ENCODE measurements at regions not wholly inside any gene's neighbourhood (a gene's known extent, or its start where the extent isn't known, plus 50 kb on each side); places are given as distances from the start of the nearest gene placed in this dataset.

DNA sequence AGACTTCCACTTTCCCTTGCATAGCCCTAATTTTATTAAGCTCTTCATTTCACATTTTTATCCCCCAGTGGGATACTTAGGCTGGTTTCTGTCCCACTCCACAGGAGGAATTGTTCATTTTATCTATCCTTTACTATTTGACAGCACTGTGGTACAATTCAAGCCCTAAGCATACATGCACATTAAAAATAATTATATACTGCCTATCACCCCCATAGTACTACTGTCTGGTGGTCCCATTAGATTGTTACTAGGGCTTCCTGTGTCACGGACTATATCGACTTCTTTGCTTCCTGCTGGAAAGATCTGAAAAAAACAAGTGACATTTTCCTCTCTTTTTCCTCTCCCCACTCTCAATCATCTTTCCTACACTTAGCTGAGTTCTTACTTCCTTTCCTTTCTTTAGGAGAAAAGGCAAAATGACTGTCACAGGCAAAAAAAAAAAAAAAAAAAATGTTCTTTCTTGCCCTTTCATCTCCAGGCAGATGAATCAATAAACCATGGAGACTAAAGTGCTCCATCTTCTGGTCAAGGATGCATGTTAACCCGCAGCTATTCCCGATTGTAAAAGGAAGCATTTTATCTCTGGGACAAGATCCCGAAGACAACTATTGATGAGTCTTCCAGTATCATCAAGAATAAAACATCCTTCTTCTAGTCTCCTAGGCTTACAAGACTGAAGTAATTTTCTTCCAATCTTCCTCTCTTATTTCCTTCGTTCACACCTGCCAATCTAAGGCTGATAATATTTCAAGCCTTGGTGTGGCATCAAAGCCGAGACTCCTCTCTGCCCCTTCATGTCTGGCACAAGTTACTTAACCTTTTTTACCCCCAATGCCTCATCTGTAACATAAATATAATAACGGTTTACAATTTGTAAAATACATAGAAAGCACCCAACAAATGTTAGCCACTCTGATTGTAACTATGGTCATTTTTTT, 94.4 kb upstream of the PLEKHG7 start:
- Mint-ChIP-seq H3K4me3 (no peak overlapping the region), H3K27me3 (no peaks in the 10 kb centered on the region)

DNA sequence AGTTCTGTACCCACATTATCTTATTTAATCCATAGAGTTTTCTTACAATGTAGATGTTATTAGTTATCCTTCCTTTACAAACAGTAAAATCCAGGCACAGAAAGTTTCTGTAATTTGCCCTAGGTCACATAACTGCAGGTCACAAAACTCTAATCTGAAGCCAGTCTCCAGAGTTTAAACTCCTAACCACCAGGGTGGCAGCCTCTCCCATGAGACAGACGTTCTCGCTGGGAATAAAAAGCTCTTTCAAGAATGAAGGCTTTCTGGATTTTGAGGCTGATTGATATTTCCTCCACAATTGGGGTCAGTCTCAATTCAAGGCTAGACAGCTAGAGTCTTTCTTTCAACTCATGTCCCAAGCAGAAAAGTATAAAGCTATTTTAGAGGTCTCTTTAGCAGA, 95.8 kb upstream of the PLEKHG7 start:
- Mint-ChIP-seq H3K27me3 (no peaks in the 10 kb centered on the region), H3K4me3 (no peak overlapping the region), H3K27ac (no peak overlapping the region), H3K36me3 (peaks cover 2% of the 10 kb centered on the region), H3K4me1 (ENCODE audit: low read depth) (peaks cover 33% of the 10 kb centered on the region), H3K9me3 (peaks cover 3% of the 10 kb centered on the region)
- ChIA-PET CTCF (interaction anchor here (1.3 to 1.4 kb wide), 2 partner anchors 101 to 104 kb away, joined by 4 to 6 read pairs; no protein-coding TSS in a partner anchor), POLR2A (no interaction called here)
- DNase-seq = no peak
- intact Hi-C loops (cut with micrococcal nuclease) = no loop called here

More for the DNA sequence above, 94.4 kb upstream of the PLEKHG7 start:
- intact Hi-C loops (cut with micrococcal nuclease) = loop anchor here (1.0 kb wide), 1 partner anchor 38 kb away; no protein-coding TSS in a partner anchor
- H3K9me3 Mint-ChIP-seq = no peaks in the 10 kb centered on the region
- H3K36me3 Mint-ChIP-seq = no peaks in the 10 kb centered on the region
- peaks cover 27% of the 10 kb centered on the region for H3K4me1 Mint-ChIP-seq (ENCODE audit: low read depth)
- POLR2A ChIA-PET = interaction anchor here (1.1 kb wide), 1 partner anchor 463 kb away, joined by 3 read pairs; the partner anchor contains the start of gene BTG1
- H3K27ac Mint-ChIP-seq = peak overlapping the region; percentile 28
- CTCF ChIA-PET = interaction anchor here (0.6 to 1.7 kb wide), 9 partner anchors 10 to 530 kb away, joined by 3 to 6 read pairs (median 3); no protein-coding TSS in a partner anchor
- no peak for DNase-seq

DNA sequence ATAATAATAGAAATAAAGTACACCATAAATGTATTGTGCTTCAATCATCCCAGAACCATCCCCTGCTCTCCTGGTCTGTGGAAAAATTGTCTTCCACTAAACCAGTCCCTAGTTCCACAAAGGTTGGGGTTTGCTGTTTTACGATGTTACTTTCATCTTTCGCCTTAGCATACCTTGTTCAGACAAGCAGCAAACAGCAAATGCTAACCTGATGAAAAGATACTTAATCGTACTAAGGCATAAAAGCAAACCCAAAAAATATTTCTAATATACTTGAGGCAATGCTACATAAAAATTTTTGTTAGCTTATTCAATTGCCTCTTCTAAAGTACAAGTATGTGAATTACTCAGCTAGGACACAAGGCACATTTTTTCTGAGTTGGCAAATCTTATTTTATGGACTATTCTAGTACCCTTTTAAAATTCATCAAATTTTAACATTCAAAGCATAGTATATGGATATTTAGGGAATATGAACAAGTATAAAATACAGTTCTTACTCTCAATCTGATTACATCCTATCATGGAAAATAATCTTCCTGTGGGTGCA, 97.1 kb upstream of the PLEKHG7 start:
- Mint-ChIP-seq H3K4me1 (ENCODE audit: low read depth) (peaks cover 37% of the 10 kb centered on the region), H3K4me3 (no peak overlapping the region), H3K36me3 (peaks cover 10% of the 10 kb centered on the region), H3K27me3 (no peaks in the 10 kb centered on the region), H3K27ac (no peak overlapping the region), H3K9me3 (peaks cover 14% of the 10 kb centered on the region)
- DNase-seq = no peak
- CTCF ChIA-PET = interaction anchor here (0.6 to 0.9 kb wide), 3 partner anchors 30 to 103 kb away, joined by 3 to 4 read pairs (median 3); no protein-coding TSS in a partner anchor
- POLR2A ChIA-PET = interaction anchor here (0.7 kb wide), 1 partner anchor 19 kb away, joined by 3 read pairs; no protein-coding TSS in a partner anchor
- intact Hi-C loops (cut with micrococcal nuclease) = loop anchor here (2.0 kb wide), 1 partner anchor 43 kb away; no protein-coding TSS in a partner anchor

DNA sequence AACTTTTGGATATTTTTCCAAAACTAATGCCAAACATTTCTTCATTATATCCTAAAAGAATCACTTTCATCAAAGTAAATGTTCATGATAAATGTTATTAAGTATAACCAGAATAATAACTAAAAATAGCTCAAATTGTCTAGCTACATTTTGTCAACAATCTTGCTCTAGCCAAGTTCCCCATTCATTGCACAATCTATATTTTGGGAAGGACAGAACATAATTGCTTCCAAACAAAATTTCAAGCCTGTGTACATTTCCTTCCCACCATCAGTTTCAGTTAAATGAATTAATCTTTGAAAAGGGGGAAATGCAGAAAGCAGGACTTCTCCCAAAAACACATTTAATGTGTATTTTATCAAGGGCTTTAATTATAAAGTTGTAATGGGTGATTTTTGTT, 98.0 kb upstream of the PLEKHG7 start:
- Mint-ChIP-seq H3K9me3 (peaks cover 24% of the 10 kb centered on the region), H3K4me3 (no peak overlapping the region), H3K27ac (peak overlapping the region; percentile 25), H3K27me3 (no peaks in the 10 kb centered on the region), H3K36me3 (peaks cover 16% of the 10 kb centered on the region), H3K4me1 (ENCODE audit: low read depth) (peaks cover 37% of the 10 kb centered on the region)
- intact Hi-C loops (cut with micrococcal nuclease) = loop anchor here (1.0 to 2.0 kb wide), 3 partner anchors 10 to 134 kb away; no protein-coding TSS in a partner anchor
- POLR2A ChIA-PET = interaction anchor here (0.6 to 1.1 kb wide), 3 partner anchors 8 to 147 kb away, joined by 3 read pairs; no protein-coding TSS in a partner anchor
- CTCF ChIA-PET = interaction anchor here (1.4 kb wide), 1 partner anchor 101 kb away, joined by 4 read pairs; no protein-coding TSS in a partner anchor
- DNase-seq = no peak

DNA sequence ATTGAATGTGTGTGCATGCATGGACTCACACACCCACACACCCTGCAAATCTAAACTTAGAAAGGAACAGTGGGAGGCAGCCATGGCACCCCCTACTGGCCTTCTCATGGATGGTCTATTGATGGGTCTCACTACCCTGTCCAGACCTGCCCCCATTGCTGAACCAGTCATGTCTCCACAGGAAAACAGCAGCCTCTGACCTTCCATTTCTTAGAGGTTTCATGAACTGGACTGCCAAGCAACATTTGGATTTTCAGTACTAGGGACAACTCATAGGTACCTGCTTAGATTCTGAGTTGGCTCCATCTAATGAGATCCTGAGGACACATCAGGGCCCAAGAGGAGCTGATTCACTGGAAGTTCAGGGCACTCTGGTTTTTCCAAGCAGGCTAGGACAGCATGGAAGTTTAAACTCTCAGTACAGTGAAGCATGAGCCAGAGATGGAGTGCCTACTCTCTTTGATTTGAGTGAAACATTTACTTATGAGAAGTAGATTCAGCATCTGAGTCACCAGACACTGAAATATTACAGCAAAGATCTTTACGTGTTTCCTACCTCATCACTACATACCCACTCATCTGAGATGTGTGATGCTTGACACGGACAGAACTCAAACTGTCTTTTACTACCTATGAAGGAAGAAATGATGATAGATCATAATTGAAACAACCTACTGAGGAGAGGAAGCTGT, 98.9 kb upstream of the PLEKHG7 start:
- Mint-ChIP-seq H3K9me3 (peaks cover 33% of the 10 kb centered on the region), H3K36me3 (peaks cover 25% of the 10 kb centered on the region), H3K27me3 (no peaks in the 10 kb centered on the region), H3K4me1 (ENCODE audit: low read depth) (peaks cover 41% of the 10 kb centered on the region), H3K27ac (peak overlapping the region; percentile 93), H3K4me3 (no peak overlapping the region)
- POLR2A ChIA-PET = interaction anchor here (0.6 to 1.1 kb wide), 3 partner anchors 9 to 148 kb away, joined by 3 read pairs; no protein-coding TSS in a partner anchor
- peak; percentile 31 for DNase-seq
- intact Hi-C loops (cut with micrococcal nuclease) = loop anchor here (1.0 to 2.0 kb wide), 3 partner anchors 10 to 134 kb away; no protein-coding TSS in a partner anchor
- CTCF ChIA-PET = interaction anchor here (1.4 kb wide), 1 partner anchor 101 kb away, joined by 4 read pairs; no protein-coding TSS in a partner anchor

DNA sequence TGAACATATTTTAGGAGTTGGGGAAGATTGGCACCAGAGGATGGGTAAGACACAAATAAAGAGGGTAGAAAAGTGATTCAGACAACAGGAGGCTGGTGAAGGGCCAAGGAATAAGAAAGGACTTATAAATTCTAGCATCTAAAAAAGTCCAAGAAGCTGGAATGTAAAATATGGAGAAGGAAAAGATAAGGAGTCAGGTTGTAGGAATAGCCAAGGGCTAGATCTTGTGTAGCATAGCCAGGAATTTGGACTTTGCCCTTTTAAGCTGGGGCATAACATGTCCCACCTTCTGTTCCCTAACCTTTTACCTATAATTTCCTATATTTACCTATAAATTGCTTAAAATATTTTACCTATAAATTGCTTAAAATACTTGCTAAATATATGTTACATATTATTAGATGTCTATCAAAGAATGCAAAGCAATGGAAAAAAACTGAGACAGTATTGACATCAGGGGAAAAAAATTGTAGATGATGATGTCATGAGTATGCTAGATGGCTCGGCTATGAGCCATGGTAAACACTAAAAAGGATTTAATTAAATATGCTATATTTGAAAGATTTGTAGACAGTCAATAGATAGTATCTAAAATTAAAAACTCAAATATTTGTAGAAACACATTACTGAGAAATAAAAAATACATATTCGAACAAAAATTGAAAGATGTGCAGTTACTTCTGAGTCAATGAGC, 99.7 kb upstream of the PLEKHG7 start:
- no peak overlapping the region for H3K4me3 Mint-ChIP-seq
- peaks cover 39% of the 10 kb centered on the region for H3K9me3 Mint-ChIP-seq
- intact Hi-C loops (cut with micrococcal nuclease) = no loop called here
- CTCF ChIA-PET = no interaction called here
- DNase-seq = no peak
- H3K36me3 Mint-ChIP-seq = peaks cover 29% of the 10 kb centered on the region
- no peaks in the 10 kb centered on the region for H3K27me3 Mint-ChIP-seq
- peaks cover 40% of the 10 kb centered on the region for H3K4me1 Mint-ChIP-seq (ENCODE audit: low read depth)
- POLR2A ChIA-PET = no interaction called here
- H3K27ac Mint-ChIP-seq = peak overlapping the region; percentile 67

DNA sequence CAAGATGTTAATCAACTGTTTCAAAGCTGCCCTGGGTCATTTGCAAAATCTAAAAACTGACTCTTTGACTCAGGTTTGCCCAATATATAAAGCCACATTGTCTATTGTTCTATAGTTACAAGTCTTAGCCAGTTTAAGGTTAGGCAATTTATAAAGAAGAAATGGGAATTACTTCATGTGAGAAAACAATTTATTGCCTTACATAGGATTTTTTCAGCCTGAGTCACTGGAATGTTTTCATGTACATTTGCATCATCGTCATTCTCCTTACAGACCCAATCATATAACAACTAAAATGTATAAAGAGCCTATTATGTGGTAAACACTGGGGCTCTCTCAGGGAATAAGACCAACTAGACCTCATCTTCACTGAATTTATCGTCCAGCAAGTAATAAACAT, 100.3 kb upstream of the PLEKHG7 start:
- H3K27ac Mint-ChIP-seq = peak overlapping the region; percentile 67
- peaks cover 43% of the 10 kb centered on the region for H3K4me1 Mint-ChIP-seq (ENCODE audit: low read depth)
- no peak for DNase-seq
- peaks cover 39% of the 10 kb centered on the region for H3K9me3 Mint-ChIP-seq
- CTCF ChIA-PET = no interaction called here
- POLR2A ChIA-PET = no interaction called here
- H3K4me3 Mint-ChIP-seq = no peak overlapping the region
- no peaks in the 10 kb centered on the region for H3K27me3 Mint-ChIP-seq
- peaks cover 29% of the 10 kb centered on the region for H3K36me3 Mint-ChIP-seq
- intact Hi-C loops (cut with micrococcal nuclease) = no loop called here

DNA sequence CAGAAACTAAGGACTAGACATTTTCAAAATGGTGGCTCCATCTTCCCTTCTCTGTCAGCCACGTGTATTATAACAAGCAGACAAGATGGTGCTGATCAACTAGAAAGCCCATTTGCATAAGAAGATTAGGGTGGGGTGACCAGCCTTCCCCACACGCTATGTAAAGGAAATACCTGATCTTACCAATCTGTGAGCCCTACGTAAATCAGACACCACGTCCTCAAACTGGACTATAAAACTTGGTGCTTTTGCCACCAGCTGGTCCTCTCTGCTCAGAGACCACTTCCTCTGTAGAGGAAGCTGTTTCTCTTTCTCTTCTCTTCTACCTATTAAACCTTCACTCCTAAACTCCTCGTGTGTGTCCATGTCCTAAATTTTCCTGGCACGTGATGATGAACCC, 101.1 kb upstream of the PLEKHG7 start:
- no peaks in the 10 kb centered on the region for H3K27me3 Mint-ChIP-seq
- no peak overlapping the region for H3K27ac Mint-ChIP-seq
- ChIA-PET POLR2A (no interaction called here), CTCF (no interaction called here)
- intact Hi-C loops (cut with micrococcal nuclease) = no loop called here
- no peak for DNase-seq
- H3K36me3 Mint-ChIP-seq = peaks cover 30% of the 10 kb centered on the region
- peaks cover 39% of the 10 kb centered on the region for H3K9me3 Mint-ChIP-seq
- H3K4me1 Mint-ChIP-seq (ENCODE audit: low read depth) = peaks cover 51% of the 10 kb centered on the region
- no peak overlapping the region for H3K4me3 Mint-ChIP-seq

DNA sequence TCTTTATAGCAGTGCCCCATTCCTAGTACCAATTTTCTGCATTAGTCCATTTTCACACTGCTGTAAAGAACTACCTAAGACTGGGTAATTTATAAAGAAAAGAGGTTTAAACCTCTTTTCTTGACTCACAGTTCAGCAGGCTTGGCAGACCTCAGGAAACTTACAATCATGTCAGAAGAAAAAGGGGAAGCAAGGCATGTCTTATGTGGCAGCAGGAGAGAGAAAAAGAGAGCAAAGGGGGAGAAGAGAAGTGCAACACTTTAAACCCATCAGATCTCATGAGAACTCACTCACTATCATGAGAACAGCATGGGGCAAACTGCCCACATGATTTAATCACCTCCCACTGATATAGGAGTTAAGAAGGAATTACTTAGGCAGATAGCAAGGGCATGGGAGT, 101.6 kb upstream of the PLEKHG7 start:
- ChIA-PET POLR2A (no interaction called here), CTCF (no interaction called here)
- H3K4me3 Mint-ChIP-seq = no peak overlapping the region
- H3K27me3 Mint-ChIP-seq = no peaks in the 10 kb centered on the region
- H3K9me3 Mint-ChIP-seq = peaks cover 39% of the 10 kb centered on the region
- intact Hi-C loops (cut with micrococcal nuclease) = no loop called here
- no peak overlapping the region for H3K27ac Mint-ChIP-seq
- no peak for DNase-seq
- peaks cover 32% of the 10 kb centered on the region for H3K36me3 Mint-ChIP-seq
- peaks cover 56% of the 10 kb centered on the region for H3K4me1 Mint-ChIP-seq (ENCODE audit: low read depth)

DNA sequence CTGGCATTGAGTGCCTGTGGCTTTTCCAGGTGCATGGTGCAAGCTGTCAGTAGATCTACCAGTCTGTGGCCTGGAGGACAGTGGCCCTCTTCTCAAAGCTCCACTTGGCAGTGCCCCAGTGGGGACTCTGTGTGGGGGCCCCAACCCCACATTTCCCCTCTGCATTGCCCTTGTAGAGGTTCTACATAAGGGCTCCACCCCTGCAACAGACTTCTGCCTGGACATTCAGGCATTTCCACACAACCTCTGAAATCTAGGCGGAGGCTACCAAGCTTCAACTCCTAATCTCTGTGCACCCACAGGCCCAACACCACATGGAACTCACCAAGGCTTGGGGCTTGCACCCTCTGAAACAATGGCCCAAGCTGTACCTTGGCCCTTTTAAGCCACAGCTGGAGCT, 102.7 kb upstream of the PLEKHG7 start:
- H3K4me3 Mint-ChIP-seq = no peak overlapping the region
- no peaks in the 10 kb centered on the region for H3K27me3 Mint-ChIP-seq
- H3K27ac Mint-ChIP-seq = no peak overlapping the region
- H3K4me1 Mint-ChIP-seq (ENCODE audit: low read depth) = peaks cover 60% of the 10 kb centered on the region
- no peak for DNase-seq
- H3K9me3 Mint-ChIP-seq = peaks cover 39% of the 10 kb centered on the region
- intact Hi-C loops (cut with micrococcal nuclease) = no loop called here
- POLR2A ChIA-PET = no interaction called here
- CTCF ChIA-PET = interaction anchor here (1.6 kb wide), 1 partner anchor 25 kb away, joined by 4 read pairs; no protein-coding TSS in a partner anchor
- H3K36me3 Mint-ChIP-seq = peaks cover 38% of the 10 kb centered on the region

DNA sequence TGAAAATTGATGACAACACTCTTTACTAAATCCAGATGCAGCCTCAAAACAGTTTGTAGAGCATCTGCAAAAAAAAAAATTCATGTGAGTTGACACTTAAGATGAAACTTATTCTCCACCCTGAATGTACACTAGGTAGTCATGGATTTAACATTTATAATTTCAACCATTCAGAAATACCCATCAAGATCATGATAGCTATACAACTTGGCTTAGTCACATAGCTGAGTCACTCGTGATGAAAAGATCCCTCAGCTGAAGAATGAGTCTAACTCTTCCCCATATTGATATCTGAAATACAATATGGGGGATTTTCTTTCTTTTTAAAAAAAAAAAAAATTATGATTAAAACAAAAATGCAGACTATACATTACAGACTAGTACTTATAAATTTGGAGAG, 104.8 kb upstream of the PLEKHG7 start:
- POLR2A ChIA-PET = interaction anchor here (0.7 to 1.5 kb wide), 3 partner anchors 40 to 452 kb away, joined by 3 to 7 read pairs (median 5); partner anchors contain the start of gene BTG1
- intact Hi-C loops (cut with micrococcal nuclease) = loop anchor here (1.0 to 10.0 kb wide), 2 partner anchors 128 to 1023 kb away; no protein-coding TSS in a partner anchor
- CTCF ChIA-PET = interaction anchor here (0.6 to 1.2 kb wide), 2 partner anchors 10 to 1254 kb away, joined by 3 read pairs; no protein-coding TSS in a partner anchor
- peaks cover 39% of the 10 kb centered on the region for H3K9me3 Mint-ChIP-seq
- peak overlapping the region; percentile 82 for H3K27ac Mint-ChIP-seq
- H3K27me3 Mint-ChIP-seq = no peaks in the 10 kb centered on the region
- H3K4me1 Mint-ChIP-seq (ENCODE audit: low read depth) = peaks cover 70% of the 10 kb centered on the region
- peaks cover 38% of the 10 kb centered on the region for H3K36me3 Mint-ChIP-seq
- DNase-seq = no peak
- H3K4me3 Mint-ChIP-seq = no peak overlapping the region

All from activated CD4-positive, alpha-beta memory T cell treated with anti-CD3 and anti-CD28 coated beads for 36 hours (primary cell).